D721Med (cell line): ENCODE measurements at regions not wholly inside any gene's neighbourhood (a gene's known extent, or its start where the extent isn't known, plus 50 kb on each side); places are given as distances from the start of the nearest gene placed in this dataset.

Experiments
- DNase-seq: peaks from one replicate; pipeline ENCODE4 v3.0.0; 2011; ENCODE audit warnings: low spot score; ENCODE audit not compliant: insufficient read length
- FAIRE-seq: peaks from 2 replicates; lab custom pipeline; 2011; peaks lifted over from hg19 to GRCh38; lab: Jason Lieb, UNC
- CTCF ChIP-seq: IDR thresholded peaks from 2 replicates; pipeline ENCODE4 v1.5.1; 2012; ENCODE audit warnings: mild to moderate bottlenecking, control low read depth; ENCODE audit not compliant: insufficient read depth; ENCODE audit errors: missing control alignments

DNA sequence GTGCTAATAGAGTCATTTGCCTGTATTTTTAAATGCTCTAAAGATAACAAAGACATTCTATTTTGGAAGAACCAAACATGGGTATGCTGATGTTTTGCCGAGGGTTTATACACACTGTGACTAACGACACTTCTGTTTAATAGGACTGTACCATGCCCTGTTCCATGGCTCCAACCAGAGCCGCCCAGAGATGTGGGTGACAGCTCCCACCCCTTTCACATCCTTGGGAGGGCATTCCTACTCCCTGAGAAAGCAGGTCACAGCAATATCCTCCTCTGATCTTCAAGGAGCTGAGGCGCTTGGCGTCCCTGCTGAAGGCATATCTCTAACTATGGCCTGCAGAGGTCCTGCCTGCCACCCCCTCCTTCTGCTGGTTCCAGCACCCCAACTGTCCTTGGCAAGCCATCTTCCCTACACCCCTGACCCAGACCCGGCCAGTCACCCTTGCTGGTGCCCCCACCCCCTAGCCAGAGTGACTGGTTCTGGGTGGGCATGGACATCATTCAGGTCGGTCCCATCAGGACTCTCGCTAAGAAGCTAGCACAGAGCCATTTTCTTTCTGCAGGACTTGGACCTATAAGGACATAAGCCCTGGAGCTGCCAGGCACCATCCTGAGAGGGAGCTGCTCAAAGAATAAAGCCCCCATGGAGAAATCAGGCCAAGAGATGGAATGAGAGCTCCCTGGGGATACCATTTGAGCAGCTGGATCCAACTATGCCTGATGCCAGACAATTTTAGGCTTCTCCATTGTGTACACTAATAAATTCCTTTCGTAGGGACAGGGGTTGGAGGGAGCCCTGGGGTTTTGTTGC lies 381.3 kb downstream of the CTTN start:
- no peak for FAIRE-seq

GRCh38 chr11:70780246-70780535 lies 381.9 kb downstream of the CTTN start:
- FAIRE-seq (no peak), DNase-seq (no peak)
- no peak for TF ChIP-seq CTCF

More for the DNA sequence above, 381.3 kb downstream of the CTTN start:
- no peak for TF ChIP-seq CTCF
- DNase-seq = no peak

DNA sequence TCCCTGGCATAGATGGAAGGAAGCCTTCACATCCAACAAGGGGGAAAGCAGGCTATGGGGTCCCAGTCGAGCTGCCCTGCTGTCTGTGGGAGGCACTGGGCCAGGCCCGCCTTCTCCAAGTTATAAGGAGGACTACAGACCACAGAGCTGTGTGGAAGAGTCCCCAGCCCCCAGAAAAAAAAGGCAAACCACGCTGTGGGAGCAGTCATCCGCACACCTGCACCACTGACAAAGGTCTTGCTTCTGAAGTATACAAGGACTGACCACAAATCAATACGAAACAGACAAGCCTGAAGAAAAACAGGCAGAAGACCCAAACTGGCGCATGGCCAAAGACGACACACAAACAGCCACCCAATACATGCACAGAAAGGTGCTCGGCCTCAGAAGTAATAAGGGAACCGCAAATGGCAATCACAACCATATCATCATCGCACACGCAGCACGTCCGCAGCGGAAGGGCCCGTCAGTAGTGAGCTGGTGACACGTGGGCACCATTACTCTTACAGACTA lies 384.1 kb downstream of the CTTN start:
- no peak for TF ChIP-seq CTCF
- no peak for FAIRE-seq
- no peak for DNase-seq

- no peak for TF ChIP-seq CTCF
- DNase-seq (no peak), FAIRE-seq (no peak)
These were observed 385.0 kb downstream of the CTTN start for GRCh38 chr11:70783356-70783755.

- FAIRE-seq (no peak), DNase-seq (no peak)
- TF ChIP-seq CTCF = no peak
These were observed 385.5 kb downstream of the CTTN start for GRCh38 chr11:70783821-70784220.

DNA sequence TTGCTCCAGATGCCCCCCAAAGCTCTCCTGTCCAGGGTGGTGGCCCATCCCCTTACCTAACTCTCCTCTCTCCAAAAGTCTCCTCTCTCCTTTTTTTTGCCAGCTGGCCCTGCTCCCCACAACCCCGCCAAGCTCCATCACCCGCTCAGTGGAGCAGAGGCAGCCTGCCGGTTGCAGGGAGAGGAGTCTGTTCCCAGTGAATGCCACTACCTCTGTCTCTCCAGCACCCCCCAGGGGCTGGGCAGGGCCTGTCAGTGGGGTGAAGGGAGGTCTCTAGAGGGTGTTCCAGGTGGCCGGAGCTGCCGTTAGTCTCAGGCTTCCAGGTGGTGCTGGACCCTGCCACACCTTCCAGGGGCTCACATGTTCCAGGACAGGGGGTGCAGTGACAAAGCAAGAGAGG lies 387.0 kb downstream of the CTTN start:
- no peak for TF ChIP-seq CTCF
- DNase-seq (no peak), FAIRE-seq (no peak)

- no peak for TF ChIP-seq CTCF
- no peak for FAIRE-seq
- DNase-seq = no peak
These were observed 387.8 kb downstream of the CTTN start for GRCh38 chr11:70786021-70786665.
